ENCODE measurements at regions not wholly inside any gene's neighbourhood (a gene's known extent, or its start where the extent isn't known, plus 50 kb on each side); places are given as distances from the start of the nearest gene placed in this dataset.
A peak's percentile ranks its signal among the peaks of the same experiment; 100 is the strongest.
"Not testable (repeated sequence)": the region's sequence is repeated elsewhere in the genome, so short reads cannot be mapped to it uniquely, and the experiment has no call there.

GRCh38 chr1:67588178-67588855, 96.7 kb upstream of the GADD45A start:
- DNase-seq: no peak

- DNase-seq: no peak
Observed at GRCh38 chr1:67589519-67590233, 95.3 kb upstream of the GADD45A start.

DNA sequence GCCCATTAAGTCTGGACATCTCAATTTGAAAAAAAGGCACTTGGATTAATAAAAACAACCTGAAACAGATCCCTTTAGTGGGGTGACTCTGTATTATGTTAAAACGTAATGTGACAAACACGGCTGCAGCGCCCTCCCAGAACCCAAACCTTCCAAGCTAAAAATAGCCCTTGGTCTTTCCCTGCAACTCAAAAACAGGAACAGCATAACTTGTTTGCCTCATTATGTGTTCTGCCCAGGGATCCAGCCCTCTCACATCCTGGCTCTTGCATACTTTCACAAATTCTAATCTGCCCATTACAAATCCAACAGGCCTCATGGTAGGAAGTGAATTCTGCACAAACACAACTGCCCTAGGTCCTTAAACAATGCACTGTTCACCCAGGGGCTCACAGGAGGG, 94.7 kb upstream of the GADD45A start:
- no peak for DNase-seq

- DNase-seq: no peak
Observed at GRCh38 chr1:67594764-67595163, 90.2 kb upstream of the GADD45A start.

DNA sequence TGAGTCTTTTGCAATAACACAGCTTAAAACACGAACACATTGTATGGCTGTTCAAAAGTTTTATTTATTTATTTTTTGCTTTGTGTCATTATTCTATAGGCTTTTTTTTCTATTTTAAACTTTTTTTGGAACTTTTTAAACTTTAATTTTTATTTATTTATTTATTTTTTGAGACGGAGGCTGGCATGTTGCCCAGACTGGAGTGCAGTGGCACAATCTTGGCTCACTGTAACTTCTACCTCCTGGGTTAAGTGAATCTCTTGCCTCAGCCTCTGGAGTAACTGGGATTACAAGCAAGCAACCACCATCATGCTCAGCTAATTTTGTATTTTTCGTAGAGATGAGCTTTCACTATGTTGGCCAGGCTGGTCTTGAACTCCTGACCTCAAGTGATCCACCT, 88.3 kb upstream of the GADD45A start:
- DNase-seq: no peak

GRCh38 chr1:67597336-67597735, 87.7 kb upstream of the GADD45A start:
- DNase-seq: no peak

DNA sequence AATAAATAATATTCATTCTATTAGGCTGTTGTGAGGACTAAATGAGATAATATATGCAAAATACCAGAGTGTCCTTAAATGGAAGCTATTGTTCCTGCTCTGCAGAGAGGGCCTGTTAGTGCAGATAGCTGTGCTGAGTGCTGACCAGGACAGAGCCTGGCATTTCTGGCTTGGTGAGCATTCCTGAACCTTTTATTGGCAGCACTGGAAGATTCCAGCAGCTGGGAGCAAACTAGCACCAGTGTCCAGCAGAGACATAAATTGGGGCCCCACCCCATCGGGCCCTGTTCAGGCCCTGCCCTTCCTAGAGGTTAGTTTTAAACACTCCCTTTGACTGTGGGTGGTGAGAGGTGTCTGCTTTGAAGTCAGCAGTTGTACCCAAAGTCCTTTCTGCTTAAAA, 85.9 kb upstream of the GADD45A start:
- DNase-seq: no peak

- no peak for DNase-seq
Observed at GRCh38 chr1:67601539-67601938, 83.5 kb upstream of the GADD45A start.

DNA sequence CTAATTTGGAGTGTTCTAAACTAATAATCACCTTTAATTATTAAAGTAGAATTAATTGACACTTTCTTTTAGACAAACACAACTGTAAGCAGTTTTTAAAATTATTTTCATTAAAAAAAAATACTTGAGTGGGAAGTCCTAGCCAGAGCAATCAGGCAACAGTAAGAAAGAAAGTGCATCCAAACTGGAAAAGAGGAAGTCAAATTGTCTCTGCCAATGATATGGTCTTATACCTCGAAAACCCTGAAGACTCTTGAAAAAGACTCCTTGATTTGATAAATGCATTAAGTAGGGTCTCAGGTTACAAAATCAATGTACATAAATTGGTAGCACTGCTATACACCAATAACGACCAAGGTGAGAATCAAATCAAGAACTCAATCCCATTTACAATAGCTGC, 83.0 kb upstream of the GADD45A start:
- DNase-seq: no peak

DNA sequence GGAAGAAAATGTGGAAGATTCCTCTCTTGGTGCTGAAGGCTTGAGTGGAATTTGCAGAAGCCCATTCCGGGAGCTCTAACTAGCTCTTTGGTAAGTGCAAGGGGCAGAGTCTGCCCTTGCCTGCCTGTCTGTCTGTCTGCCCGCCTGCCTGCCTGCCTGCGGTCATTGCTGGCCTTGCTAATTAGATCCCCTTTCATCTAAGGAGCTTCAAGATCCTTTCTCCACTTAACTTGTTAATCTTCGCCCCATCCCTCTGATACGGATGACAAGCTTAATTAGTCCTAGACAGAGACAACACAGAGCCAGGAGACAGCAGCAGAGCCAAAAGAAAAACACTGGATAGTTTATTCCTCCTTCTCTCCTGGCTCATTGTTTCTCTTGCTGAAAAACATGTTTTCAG, 80.2 kb upstream of the GADD45A start:
- DNase-seq: no peak

- no peak for DNase-seq
Observed at GRCh38 chr1:67605209-67605780, 79.7 kb upstream of the GADD45A start.

- no peak for DNase-seq
Observed at GRCh38 chr1:67607286-67607685, 77.7 kb upstream of the GADD45A start.

GRCh38 chr1:67607699-67608098, 77.3 kb upstream of the GADD45A start:
- no peak for DNase-seq

DNA sequence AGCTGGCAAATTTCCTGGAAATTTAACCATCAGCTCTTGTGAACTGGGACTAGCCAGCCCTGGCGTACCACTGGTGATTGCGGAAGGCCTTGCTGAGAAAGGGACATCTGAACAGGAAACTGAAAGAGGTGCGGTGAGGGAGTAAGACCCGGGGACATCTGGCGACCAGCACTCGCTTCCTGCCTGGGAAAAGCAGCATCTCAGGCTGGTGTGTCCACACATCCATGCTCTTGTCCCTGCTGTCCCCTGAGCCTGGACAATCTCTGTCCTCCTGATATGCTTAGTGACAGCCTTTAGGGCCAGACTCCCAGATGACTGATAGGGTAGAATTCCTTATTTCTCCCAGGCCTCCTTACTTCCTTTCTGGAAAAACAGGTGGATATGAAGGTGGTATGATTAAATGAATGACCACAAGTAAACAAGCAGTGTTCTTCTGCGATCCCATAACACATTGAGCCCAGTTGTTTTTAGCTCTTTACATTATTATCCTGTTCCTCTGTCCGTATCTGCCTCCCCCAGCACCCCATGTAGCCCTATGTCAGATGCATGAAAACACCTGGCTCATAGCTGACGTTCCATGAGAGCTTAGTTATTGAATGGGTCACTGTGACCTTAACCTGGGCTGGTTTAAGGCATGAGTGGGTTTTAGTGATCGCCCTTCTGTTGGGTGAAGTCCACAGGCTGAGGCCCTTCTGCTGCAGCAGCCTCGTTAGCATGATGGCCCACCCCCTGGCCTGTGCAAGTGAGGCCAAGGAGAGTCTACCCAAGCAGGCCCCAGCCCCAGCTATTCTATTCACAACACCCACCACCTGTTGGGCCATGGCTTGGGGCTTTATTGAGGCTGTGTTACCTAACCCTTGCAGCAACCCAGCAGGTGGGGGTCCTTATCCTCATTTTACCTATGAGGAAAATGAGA, 76.1 kb upstream of the GADD45A start:
- DNase-seq: no peak

GRCh38 chr1:67609577-67610341, 75.2 kb upstream of the GADD45A start:
- no peak for DNase-seq

GRCh38 chr1:67610450-67610849, 74.6 kb upstream of the GADD45A start:
- DNase-seq: no peak

DNA sequence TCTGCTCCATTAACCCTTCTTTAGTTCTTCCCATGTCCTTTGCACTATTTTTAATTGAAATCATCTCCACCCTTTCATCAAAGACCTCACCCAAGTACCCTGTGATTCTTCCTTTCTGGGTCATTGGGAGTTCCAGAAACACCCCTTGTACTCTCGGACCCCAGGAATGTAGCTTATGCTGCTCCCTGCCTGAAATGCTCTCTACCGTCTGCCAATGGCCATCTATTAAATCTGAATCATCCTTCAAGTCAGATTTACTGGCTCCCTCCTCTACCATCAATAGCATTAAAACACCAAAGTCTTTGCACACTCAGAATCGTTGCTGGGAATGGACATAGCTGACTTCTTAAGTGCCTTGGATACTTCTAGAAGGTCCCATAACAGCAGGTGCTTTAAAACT, 73.2 kb upstream of the GADD45A start:
- DNase-seq: no peak

DNA sequence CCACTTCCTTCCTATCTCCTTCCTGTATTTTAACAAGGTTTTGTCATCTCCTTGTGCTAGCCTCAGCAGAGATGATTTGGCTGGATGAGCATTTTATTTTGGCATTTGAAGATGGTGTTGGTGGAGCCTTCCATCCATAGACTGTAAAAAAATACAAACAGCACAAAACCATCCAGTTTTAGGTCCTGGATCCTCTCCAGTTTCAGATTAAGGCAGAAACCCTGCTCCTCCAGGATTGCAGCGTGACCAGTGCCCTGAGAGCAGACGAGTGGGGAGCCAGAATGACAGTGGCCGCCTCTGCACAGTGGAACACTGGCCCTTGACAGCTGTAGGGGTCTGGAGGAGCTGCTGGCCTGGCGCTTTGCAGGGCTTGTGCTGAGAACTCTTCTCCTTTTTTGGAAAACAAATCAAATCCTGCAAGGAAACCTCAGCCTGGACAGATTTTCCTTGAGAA, 72.2 kb upstream of the GADD45A start:
- DNase-seq: peak; percentile 43

GRCh38 chr1:67613479-67613878, 71.5 kb upstream of the GADD45A start:
- not testable (repeated sequence) for DNase-seq

GRCh38 chr1:67614511-67614934, 70.5 kb upstream of the GADD45A start:
- DNase-seq: no peak

DNA sequence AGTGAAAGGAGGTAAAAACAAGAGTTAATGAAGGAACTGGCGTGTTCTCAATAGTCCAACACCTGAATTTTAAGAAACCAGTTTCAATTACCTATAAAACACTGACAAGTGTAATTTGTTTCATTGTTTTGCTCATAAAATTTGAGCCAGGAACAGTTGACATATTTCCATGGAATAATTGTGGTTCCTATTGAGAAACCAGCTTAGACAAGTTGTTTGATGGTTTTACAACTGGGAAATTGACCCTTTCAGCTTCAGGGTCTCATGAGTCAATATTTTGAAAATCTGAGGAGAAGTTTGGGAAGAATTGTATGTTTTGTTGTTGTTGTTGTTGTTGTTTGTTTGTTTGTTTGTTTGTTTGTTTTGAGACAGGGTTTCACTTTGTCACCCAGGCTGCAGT, 69.1 kb upstream of the GADD45A start:
- DNase-seq: no peak

- no peak for DNase-seq
Observed at GRCh38 chr1:67616394-67616985, 68.5 kb upstream of the GADD45A start.
